CD8-positive, alpha-beta memory T cell (primary cell): ENCODE measurements at regions not wholly inside any gene's neighbourhood (a gene's known extent, or its start where the extent isn't known, plus 50 kb on each side); places are given as distances from the start of the nearest gene placed in this dataset.

Source experiments
- CTCF ChIA-PET: fragments of 350-600 bp; sonication (Branson Sonifier 250); formaldehyde crosslinking; loops from one replicate; lab custom pipeline; 2021; ENCODE audit warnings: antibody characterized with exemption; lab: Charles Lee
- POLR2A ChIA-PET: fragments of 350-600 bp; sonication (Branson Sonifier 250); formaldehyde crosslinking; loops from one replicate; lab custom pipeline; 2021; ENCODE audit warnings: antibody characterized with exemption; lab: Charles Lee
- DNase-seq, 5 donors: peaks; one replicate each; pipeline versions ENCODE4 v3.0.0 to v3.0.0-alpha.2; 2020 to 2022; ENCODE audit warnings: mixed read lengths in 1 of 5
- H3K27ac ChIP-seq: one replicate; pipeline ENCODE4 v1.7.0; 2013; ENCODE audit warnings: low read depth, mild to moderate bottlenecking, low read length, moderate library complexity
- H3K27me3 ChIP-seq: 2 replicates; pipeline ENCODE4 v1.7.0; 2013; ENCODE audit warnings: low read length, mild to moderate bottlenecking; ENCODE audit not compliant: insufficient read depth, poor library complexity, severe bottlenecking
- H3K36me3 ChIP-seq: 2 replicates; pipeline ENCODE4 v1.7.0; 2013; ENCODE audit warnings: mild to moderate bottlenecking, low read length, moderate library complexity; ENCODE audit not compliant: insufficient read depth
- H3K4me1 ChIP-seq: 2 replicates; pipeline ENCODE4 v1.7.0; 2013; ENCODE audit warnings: mild to moderate bottlenecking, low read length, moderate library complexity; ENCODE audit not compliant: insufficient read depth
- H3K4me3 ChIP-seq: 2 replicates; pipeline ENCODE4 v1.7.0; 2013; ENCODE audit warnings: mild to moderate bottlenecking, low read length
- H3K9me3 ChIP-seq: 2 replicates; pipeline ENCODE4 v1.7.0; 2013; ENCODE audit warnings: mild to moderate bottlenecking, low read length
- H3K27ac Mint-ChIP-seq, 8 donors: one replicate each; pipeline ENCODE4 v1.8.0; 2020 to 2021; ENCODE audit warnings: mixed read lengths in 8 of 8, mild to moderate bottlenecking in 6 of 8, inconsistent platforms in 3 of 8, moderate library complexity in 3 of 8
- H3K27me3 Mint-ChIP-seq, 2 donors: one replicate each; pipeline ENCODE4 v1.8.0; 2020 to 2021; ENCODE audit warnings: mixed read lengths in 2 of 2, mild to moderate bottlenecking in 1 of 2, moderate library complexity in 1 of 2
- H3K36me3 Mint-ChIP-seq, 3 donors: one replicate each; pipeline ENCODE4 v1.8.0; 2020 to 2021; ENCODE audit warnings: mixed read lengths in 3 of 3, inconsistent platforms in 1 of 3, mild to moderate bottlenecking in 1 of 3
- H3K4me1 Mint-ChIP-seq, 3 donors: one replicate each; pipeline ENCODE4 v1.8.0; 2020 to 2021; ENCODE audit warnings: mixed read lengths in 3 of 3, inconsistent platforms in 1 of 3, mild to moderate bottlenecking in 1 of 3
- H3K4me3 Mint-ChIP-seq, 7 donors: one replicate each; pipeline ENCODE4 v1.8.0; 2020 to 2021; ENCODE audit warnings: mixed read lengths in 7 of 7, mild to moderate bottlenecking in 6 of 7, moderate library complexity in 4 of 7, inconsistent platforms in 2 of 7
- H3K9me3 Mint-ChIP-seq, 5 donors: one replicate each; pipeline ENCODE4 v1.8.0; 2020 to 2022; ENCODE audit warnings: mixed read lengths in 5 of 5, mild to moderate bottlenecking in 3 of 5, moderate library complexity in 2 of 5, inconsistent platforms in 1 of 5

GRCh38 chr3:147989344-147989743, 580.2 kb downstream of the ZIC1 start:
- no peak overlapping the region for H3K27ac ChIP-seq
- H3K9me3 ChIP-seq: peaks cover 3% of the 10 kb centered on the region
- H3K36me3 ChIP-seq: no peaks in the 10 kb centered on the region
- peaks cover 0 to 7% (median 3%) of the 10 kb centered on the region in 5 donors for H3K9me3 Mint-ChIP-seq
- no peaks in the 10 kb centered on the region for H3K27me3 ChIP-seq
- H3K4me1 ChIP-seq: no peaks in the 10 kb centered on the region
- H3K4me3 Mint-ChIP-seq: no peak overlapping the region
- no peaks in the 10 kb centered on the region for H3K36me3 Mint-ChIP-seq
- CTCF ChIA-PET: no interaction called here
- no peak overlapping the region for H3K4me3 ChIP-seq
- POLR2A ChIA-PET: no interaction called here
- no peaks in the 10 kb centered on the region for H3K4me1 Mint-ChIP-seq
- no peak overlapping the region for H3K27ac Mint-ChIP-seq
- H3K27me3 Mint-ChIP-seq: no peaks in the 10 kb centered on the region
- no peak for DNase-seq

- H3K36me3 Mint-ChIP-seq: no peaks in the 10 kb centered on the region
Measured at GRCh38 chr3:148002705-148003205, 593.6 kb downstream of the ZIC1 start.

GRCh38 chr3:148004331-148004730, 595.2 kb downstream of the ZIC1 start:
- no peaks in the 10 kb centered on the region for H3K27me3 ChIP-seq
- no peaks in the 10 kb centered on the region for H3K27me3 Mint-ChIP-seq
- peaks cover 0 to 29% (median 4%) of the 10 kb centered on the region in 5 donors for H3K9me3 Mint-ChIP-seq
- DNase-seq: no peak
- no peak overlapping the region for H3K4me3 ChIP-seq
- H3K4me1 Mint-ChIP-seq: no peaks in the 10 kb centered on the region
- no peak overlapping the region for H3K27ac ChIP-seq
- H3K4me3 Mint-ChIP-seq: no peak overlapping the region
- ChIA-PET CTCF (no interaction called here), POLR2A (no interaction called here)
- H3K36me3 Mint-ChIP-seq: no peaks in the 10 kb centered on the region
- H3K36me3 ChIP-seq: no peaks in the 10 kb centered on the region
- no peaks in the 10 kb centered on the region for H3K4me1 ChIP-seq
- no peak overlapping the region for H3K27ac Mint-ChIP-seq
- no peaks in the 10 kb centered on the region for H3K9me3 ChIP-seq

More at GRCh38 chr3:148002705-148003205, 593.6 kb downstream of the ZIC1 start:
- peaks cover 1 to 34% (median 7%) of the 10 kb centered on the region in 5 donors for H3K9me3 Mint-ChIP-seq
- no peak for DNase-seq
- no peak overlapping the region for H3K27ac Mint-ChIP-seq
- Histone ChIP-seq H3K4me3 (no peak overlapping the region), H3K4me1 (no peaks in the 10 kb centered on the region), H3K9me3 (no peaks in the 10 kb centered on the region), H3K27me3 (no peaks in the 10 kb centered on the region), H3K27ac (no peak overlapping the region), H3K36me3 (no peaks in the 10 kb centered on the region)
- ChIA-PET CTCF (no interaction called here), POLR2A (no interaction called here)
- no peaks in the 10 kb centered on the region for H3K27me3 Mint-ChIP-seq
- no peak overlapping the region for H3K4me3 Mint-ChIP-seq
- no peaks in the 10 kb centered on the region for H3K4me1 Mint-ChIP-seq

GRCh38 chr3:148005456-148005855, 596.3 kb downstream of the ZIC1 start:
- no peaks in the 10 kb centered on the region for H3K36me3 ChIP-seq
- Mint-ChIP-seq H3K36me3 (no peaks in the 10 kb centered on the region), H3K27me3 (no peaks in the 10 kb centered on the region), H3K4me1 (no peaks in the 10 kb centered on the region), H3K27ac (no peak overlapping the region), H3K9me3 (peaks cover 0 to 31% (median 4%) of the 10 kb centered on the region in 5 donors), H3K4me3 (no peak overlapping the region)
- no peak overlapping the region for H3K27ac ChIP-seq
- H3K4me1 ChIP-seq: no peaks in the 10 kb centered on the region
- no peaks in the 10 kb centered on the region for H3K9me3 ChIP-seq
- no peak for DNase-seq
- CTCF ChIA-PET: no interaction called here
- H3K4me3 ChIP-seq: no peak overlapping the region
- H3K27me3 ChIP-seq: no peaks in the 10 kb centered on the region
- POLR2A ChIA-PET: no interaction called here

- H3K36me3 Mint-ChIP-seq: no peaks in the 10 kb centered on the region
- Histone ChIP-seq H3K9me3 (no peaks in the 10 kb centered on the region), H3K4me1 (no peaks in the 10 kb centered on the region), H3K4me3 (no peak overlapping the region), H3K27me3 (no peaks in the 10 kb centered on the region), H3K27ac (no peak overlapping the region), H3K36me3 (no peaks in the 10 kb centered on the region)
- CTCF ChIA-PET: no interaction called here
- H3K27ac Mint-ChIP-seq: peak overlapping the region in 1 of 8 donors; percentile 70
- H3K27me3 Mint-ChIP-seq: no peaks in the 10 kb centered on the region
- H3K9me3 Mint-ChIP-seq: peaks cover 0 to 31% (median 4%) of the 10 kb centered on the region in 5 donors
- POLR2A ChIA-PET: no interaction called here
- no peaks in the 10 kb centered on the region for H3K4me1 Mint-ChIP-seq
- H3K4me3 Mint-ChIP-seq: no peak overlapping the region
- DNase-seq: no peak
Measured at GRCh38 chr3:148006508-148006907, 597.3 kb downstream of the ZIC1 start.

GRCh38 chr3:148008591-148008990, 599.4 kb downstream of the ZIC1 start:
- DNase-seq: no peak
- ChIA-PET CTCF (no interaction called here), POLR2A (no interaction called here)
- H3K4me3 Mint-ChIP-seq: no peak overlapping the region
- Histone ChIP-seq H3K27ac (no peak overlapping the region), H3K4me1 (no peaks in the 10 kb centered on the region), H3K9me3 (no peaks in the 10 kb centered on the region), H3K36me3 (no peaks in the 10 kb centered on the region), H3K4me3 (no peak overlapping the region), H3K27me3 (no peaks in the 10 kb centered on the region)
- no peaks in the 10 kb centered on the region for H3K36me3 Mint-ChIP-seq
- peaks cover 5 to 22% (median 8%) of the 10 kb centered on the region in 5 donors for H3K9me3 Mint-ChIP-seq
- no peaks in the 10 kb centered on the region for H3K27me3 Mint-ChIP-seq
- no peak overlapping the region for H3K27ac Mint-ChIP-seq
- no peaks in the 10 kb centered on the region for H3K4me1 Mint-ChIP-seq

- Histone ChIP-seq H3K9me3 (no peaks in the 10 kb centered on the region), H3K27ac (no peak overlapping the region), H3K27me3 (no peaks in the 10 kb centered on the region), H3K4me3 (no peak overlapping the region), H3K36me3 (no peaks in the 10 kb centered on the region), H3K4me1 (no peaks in the 10 kb centered on the region)
- ChIA-PET POLR2A (no interaction called here), CTCF (no interaction called here)
- H3K4me3 Mint-ChIP-seq: no peak overlapping the region
- H3K36me3 Mint-ChIP-seq: no peaks in the 10 kb centered on the region
- DNase-seq: no peak
- no peaks in the 10 kb centered on the region for H3K27me3 Mint-ChIP-seq
- H3K4me1 Mint-ChIP-seq: no peaks in the 10 kb centered on the region
- no peak overlapping the region for H3K27ac Mint-ChIP-seq
- peaks cover 6 to 42% (median 11%) of the 10 kb centered on the region in 5 donors for H3K9me3 Mint-ChIP-seq
Measured at GRCh38 chr3:148020861-148021260, 611.7 kb downstream of the ZIC1 start.

- H3K4me1 Mint-ChIP-seq: no peaks in the 10 kb centered on the region
- H3K9me3 Mint-ChIP-seq: peaks cover 5 to 37% (median 9%) of the 10 kb centered on the region in 5 donors
- ChIA-PET CTCF (no interaction called here), POLR2A (no interaction called here)
- peak overlapping the region in 1 of 7 donors; percentile 11 for H3K4me3 Mint-ChIP-seq
- Histone ChIP-seq H3K27ac (no peak overlapping the region), H3K4me3 (no peak overlapping the region), H3K36me3 (no peaks in the 10 kb centered on the region), H3K27me3 (no peaks in the 10 kb centered on the region), H3K4me1 (no peaks in the 10 kb centered on the region), H3K9me3 (no peaks in the 10 kb centered on the region)
- no peaks in the 10 kb centered on the region for H3K36me3 Mint-ChIP-seq
- H3K27me3 Mint-ChIP-seq: no peaks in the 10 kb centered on the region
- H3K27ac Mint-ChIP-seq: no peak overlapping the region
- DNase-seq: no peak
Measured at GRCh38 chr3:148021381-148021780, 612.2 kb downstream of the ZIC1 start.
